ENCODE measurements at regions not wholly inside any gene's neighbourhood (a gene's known extent, or its start where the extent isn't known, plus 50 kb on each side); places are given as distances from the start of the nearest gene placed in this dataset.

DNA sequence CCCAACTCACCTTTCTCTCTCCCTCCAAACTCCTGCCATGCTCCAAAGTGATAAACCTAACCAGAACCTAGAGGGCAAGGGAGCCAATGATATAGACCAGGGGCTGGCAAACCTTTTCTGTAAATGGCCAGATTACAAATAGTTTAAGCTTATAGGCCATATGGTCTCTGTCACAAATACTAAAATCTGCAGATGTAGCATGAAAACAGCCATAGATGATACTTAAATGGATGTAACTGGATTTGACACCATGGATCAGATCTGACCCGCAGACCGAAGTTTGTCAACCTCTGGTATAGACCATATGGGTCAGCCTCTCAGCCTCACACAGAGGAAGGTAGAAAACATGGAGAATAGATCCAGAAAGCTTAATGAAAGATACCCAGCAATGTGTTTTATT lies 165.2 kb upstream of the STT3B start:
- Histone ChIP-seq H3K27ac (ENCODE audit: low read depth, low read length) (no peak overlapping the region), H3K27me3 (ENCODE audit: insufficient read depth, low read length) (no peaks in the 10 kb centered on the region), H2AFZ (ENCODE audit: low read depth, low read length, poor library complexity, severe bottlenecking) (no peak overlapping the region), H3K4me1 (ENCODE audit: control insufficient read depth in 1 of 2, insufficient read depth in 2 of 2, low read length in 2 of 2) (peaks cover 0 to 12% of the 10 kb centered on the region in 2 experiments; a peak in 2 of 4 replicates), H3K9me3 (ENCODE audit: control insufficient read depth in 1 of 2, insufficient read depth in 1 of 2, low read depth in 1 of 2, low read length in 2 of 2) (no peaks in the 10 kb centered on the region), H3K9ac (ENCODE audit: low read length) (no peak overlapping the region), H3K9me2 (ENCODE audit: insufficient read depth) (no peaks in the 10 kb centered on the region), H3K4me3 (replicated peaks in 1 of 2; ENCODE audit: low read depth in 1 of 2, low read length in 2 of 2) (no peak overlapping the region), H3K4me2 (ENCODE audit: low read length) (no peak overlapping the region), H3K79me2 (ENCODE audit: insufficient read depth, low read length) (no peaks in the 10 kb centered on the region), H4K20me1 (ENCODE audit: insufficient read depth) (no peaks in the 10 kb centered on the region), H3K36me3 (ENCODE audit: control insufficient read depth in 1 of 2, insufficient read depth in 2 of 2, low read length in 2 of 2) (no peaks in the 10 kb centered on the region)
- ChIA-PET POLR2A (no interaction called here), RAD21 (ENCODE audit: low non-redundant PET in 1 of 2, low total read pairs in 2 of 2, uncharacterized antibody in 2 of 2, unreplicated experiment in 2 of 2) (no interaction called here), CTCF (no interaction called here)
- ATAC-seq (no peak), DNase-seq (ENCODE audit: low read depth, low spot score) (no peak)
- no TSS peak for BruUV-seq (replicated peaks)
- intact Hi-C loops (cut with micrococcal nuclease): no loop called here
- TF ChIP-seq POLR2A (IDR thresholded peaks at IDR 0.05; ENCODE audit: borderline replicate concordance, extremely low read depth, insufficient read depth, insufficient read length) (no peak), YY1 (IDR thresholded peaks at IDR 0.05; ENCODE audit: extremely low read depth, insufficient replicate concordance, low read depth, low read length) (no peak), RAD21 (IDR thresholded peaks at IDR 0.05; ENCODE audit: low read depth) (no peak), ZFX (IDR thresholded peaks at IDR 0.05) (no peak), POLR2AphosphoS5 (IDR thresholded peaks at IDR 0.05; ENCODE audit: low read depth, low read length) (no peak), ELF1 (IDR thresholded peaks at IDR 0.05; ENCODE audit: borderline replicate concordance, low read depth) (no peak), ATF3 (IDR thresholded peaks at IDR 0.05) (no peak), CEBPB (IDR thresholded peaks at IDR 0.05; ENCODE audit: low read depth) (no peak), CBX3 (IDR thresholded peaks at IDR 0.05; ENCODE audit: low read depth) (no peak), SIN3A (IDR thresholded peaks at IDR 0.05; ENCODE audit: low read depth) (no peak), SRF (IDR thresholded peaks at IDR 0.05; ENCODE audit: low read depth) (no peak), TCF7L2 (IDR thresholded peaks at IDR 0.05; ENCODE audit: borderline replicate concordance, extremely low read depth, insufficient read depth, insufficient read length) (no peak)
- TF ChIP-seq, protein P1, sequence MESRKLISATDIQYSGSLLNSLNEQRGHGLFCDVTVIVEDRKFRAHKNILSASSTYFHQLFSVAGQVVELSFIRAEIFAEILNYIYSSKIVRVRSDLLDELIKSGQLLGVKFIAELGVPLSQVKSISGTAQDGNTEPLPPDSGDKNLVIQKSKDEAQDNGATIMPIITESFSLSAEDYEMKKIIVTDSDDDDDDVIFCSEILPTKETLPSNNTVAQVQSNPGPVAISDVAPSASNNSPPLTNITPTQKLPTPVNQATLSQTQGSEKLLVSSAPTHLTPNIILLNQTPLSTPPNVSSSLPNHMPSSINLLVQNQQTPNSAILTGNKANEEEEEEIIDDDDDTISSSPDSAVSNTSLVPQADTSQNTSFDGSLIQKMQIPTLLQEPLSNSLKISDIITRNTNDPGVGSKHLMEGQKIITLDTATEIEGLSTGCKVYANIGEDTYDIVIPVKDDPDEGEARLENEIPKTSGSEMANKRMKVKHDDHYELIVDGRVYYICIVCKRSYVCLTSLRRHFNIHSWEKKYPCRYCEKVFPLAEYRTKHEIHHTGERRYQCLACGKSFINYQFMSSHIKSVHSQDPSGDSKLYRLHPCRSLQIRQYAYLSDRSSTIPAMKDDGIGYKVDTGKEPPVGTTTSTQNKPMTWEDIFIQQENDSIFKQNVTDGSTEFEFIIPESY (IDR thresholded peaks at IDR 0.05; ENCODE audit: extremely low read depth, insufficient replicate concordance, low read length): no peak
- TF ChIP-seq, protein P2, sequence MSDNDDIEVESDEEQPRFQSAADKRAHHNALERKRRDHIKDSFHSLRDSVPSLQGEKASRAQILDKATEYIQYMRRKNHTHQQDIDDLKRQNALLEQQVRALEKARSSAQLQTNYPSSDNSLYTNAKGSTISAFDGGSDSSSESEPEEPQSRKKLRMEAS (IDR thresholded peaks at IDR 0.05): no peak
- TF ChIP-seq, protein P3, sequence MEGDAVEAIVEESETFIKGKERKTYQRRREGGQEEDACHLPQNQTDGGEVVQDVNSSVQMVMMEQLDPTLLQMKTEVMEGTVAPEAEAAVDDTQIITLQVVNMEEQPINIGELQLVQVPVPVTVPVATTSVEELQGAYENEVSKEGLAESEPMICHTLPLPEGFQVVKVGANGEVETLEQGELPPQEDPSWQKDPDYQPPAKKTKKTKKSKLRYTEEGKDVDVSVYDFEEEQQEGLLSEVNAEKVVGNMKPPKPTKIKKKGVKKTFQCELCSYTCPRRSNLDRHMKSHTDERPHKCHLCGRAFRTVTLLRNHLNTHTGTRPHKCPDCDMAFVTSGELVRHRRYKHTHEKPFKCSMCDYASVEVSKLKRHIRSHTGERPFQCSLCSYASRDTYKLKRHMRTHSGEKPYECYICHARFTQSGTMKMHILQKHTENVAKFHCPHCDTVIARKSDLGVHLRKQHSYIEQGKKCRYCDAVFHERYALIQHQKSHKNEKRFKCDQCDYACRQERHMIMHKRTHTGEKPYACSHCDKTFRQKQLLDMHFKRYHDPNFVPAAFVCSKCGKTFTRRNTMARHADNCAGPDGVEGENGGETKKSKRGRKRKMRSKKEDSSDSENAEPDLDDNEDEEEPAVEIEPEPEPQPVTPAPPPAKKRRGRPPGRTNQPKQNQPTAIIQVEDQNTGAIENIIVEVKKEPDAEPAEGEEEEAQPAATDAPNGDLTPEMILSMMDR (IDR thresholded peaks at IDR 0.05 in 2 of 3, conservative IDR thresholded peaks at IDR 0.05 in 1 of 3; ENCODE audit: borderline replicate concordance in 1 of 3, insufficient read depth in 1 of 3, low read depth in 2 of 3, low read length in 2 of 3): no peak

Measured in HCT116 (cell line).